ENCODE measurements at regions not wholly inside any gene's neighbourhood (a gene's known extent, or its start where the extent isn't known, plus 50 kb on each side); places are given as distances from the start of the nearest gene placed in this dataset.

- no peak for DNase-seq (ENCODE audit: low spot score)
These were observed 139.9 kb upstream of the C14orf180 start for GRCh38 chr14:104439625-104440024.

DNA sequence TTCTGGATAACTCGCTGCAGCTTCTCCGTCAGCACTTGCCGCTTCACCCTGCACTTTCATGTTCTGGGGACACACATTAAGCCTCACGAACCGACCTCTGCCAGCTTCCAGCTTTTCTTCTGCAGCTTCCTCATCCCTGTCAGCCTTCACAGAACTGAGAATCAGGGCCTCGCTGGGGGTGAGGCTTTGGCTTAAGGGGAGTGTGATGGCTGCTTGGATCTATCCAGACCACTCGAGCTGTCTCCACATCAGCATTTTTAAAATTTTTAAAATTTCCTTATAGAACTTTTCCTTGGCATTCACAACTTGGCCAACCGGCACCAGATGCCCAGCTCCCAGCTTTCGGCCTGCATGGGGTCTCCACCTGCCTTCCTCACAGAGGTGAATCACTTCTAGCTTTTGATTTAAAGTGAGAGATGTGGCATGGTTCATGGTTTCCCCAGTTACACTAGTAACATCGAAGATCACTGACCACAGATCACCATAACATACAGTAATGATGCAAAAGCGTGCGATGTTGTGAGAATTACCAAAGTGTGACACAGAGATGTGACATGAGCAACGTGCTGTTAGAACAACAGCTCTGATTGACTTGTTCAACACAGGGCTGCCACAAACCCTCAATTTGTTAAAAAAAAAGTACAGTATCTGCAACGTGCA lies 139.1 kb upstream of the C14orf180 start:
- no peak for DNase-seq (ENCODE audit: low spot score)

GRCh38 chr14:104441275-104442106 lies 138.1 kb upstream of the C14orf180 start:
- DNase-seq (ENCODE audit: low spot score), result no peak

- no peak for DNase-seq (ENCODE audit: low spot score)
These were observed 137.4 kb upstream of the C14orf180 start for GRCh38 chr14:104442107-104442551.

- DNase-seq (ENCODE audit: low spot score), result no peak
These were observed 136.8 kb upstream of the C14orf180 start for GRCh38 chr14:104442631-104443390.

- DNase-seq (ENCODE audit: low spot score), result no peak
These were observed 136.0 kb upstream of the C14orf180 start for GRCh38 chr14:104443391-104444158.

GRCh38 chr14:104444159-104445030 lies 135.2 kb upstream of the C14orf180 start:
- DNase-seq (ENCODE audit: low spot score), result no peak

DNA sequence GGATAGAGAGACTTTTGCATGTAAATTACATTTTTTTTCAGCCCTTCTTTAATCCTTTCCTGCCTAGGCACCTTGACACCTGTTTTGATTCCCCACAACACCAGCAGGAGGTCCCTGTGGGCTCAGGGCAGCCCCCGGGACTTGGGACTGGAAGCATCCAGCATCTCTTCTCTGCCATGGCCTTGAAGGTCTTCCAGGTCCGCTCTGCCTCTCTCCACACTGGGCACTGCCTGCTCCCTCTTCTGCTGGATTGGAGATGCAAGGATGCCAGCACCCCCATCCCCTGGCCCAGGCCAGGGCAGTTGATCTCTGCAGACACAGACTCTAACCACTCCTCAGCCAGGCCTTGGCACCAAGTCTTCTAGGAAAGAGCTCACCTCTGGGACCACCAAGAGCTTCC lies 134.5 kb upstream of the C14orf180 start:
- DNase-seq (ENCODE audit: low spot score), result no peak

DNA sequence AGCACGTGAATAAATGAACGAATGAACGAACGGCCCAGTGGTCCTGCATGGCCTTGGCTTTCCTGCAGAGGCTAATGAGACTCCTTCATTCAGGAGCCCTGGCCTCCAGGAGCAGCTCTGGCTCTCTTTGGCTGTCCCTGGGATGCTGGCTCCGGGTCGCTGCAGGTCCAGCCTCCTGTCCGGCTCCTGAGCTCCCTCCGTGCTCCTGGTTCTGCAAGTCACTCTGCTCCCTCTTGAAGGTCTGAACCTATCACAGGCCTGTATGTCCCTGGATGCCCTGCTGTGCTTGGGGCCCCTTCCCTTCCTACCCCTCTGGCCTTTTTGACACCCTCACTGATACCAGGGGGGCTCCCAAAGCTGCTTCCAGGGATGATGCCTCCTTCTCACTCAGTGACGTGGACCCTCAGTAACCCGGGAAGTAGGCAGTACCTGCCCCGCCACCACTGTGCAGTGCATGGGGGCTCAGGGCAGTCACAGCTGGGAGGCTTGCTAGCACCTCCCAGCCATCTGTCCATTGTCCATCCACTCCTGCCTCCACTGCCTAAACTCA lies 133.7 kb upstream of the C14orf180 start:
- no peak for DNase-seq (ENCODE audit: low spot score)

DNA sequence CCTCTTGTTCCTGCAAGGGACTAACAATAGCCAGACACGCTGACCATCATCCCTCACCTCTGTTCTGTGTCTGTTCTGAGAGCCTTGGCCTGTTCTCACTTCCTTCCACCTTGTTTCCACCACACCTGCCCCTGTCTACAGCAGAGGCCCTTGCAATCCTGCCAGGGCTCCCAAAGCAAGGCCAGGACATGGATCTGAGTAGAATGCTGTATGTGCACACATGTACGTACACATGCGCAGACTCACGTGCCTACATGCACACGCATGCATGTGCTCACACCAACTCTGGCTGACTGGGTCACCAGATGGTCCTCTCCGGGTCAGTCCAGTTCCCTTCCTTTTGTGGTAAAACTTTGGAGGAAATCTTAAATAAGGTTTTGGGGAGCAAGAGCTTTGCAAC lies 133.0 kb upstream of the C14orf180 start:
- no peak for DNase-seq (ENCODE audit: low spot score)

DNA sequence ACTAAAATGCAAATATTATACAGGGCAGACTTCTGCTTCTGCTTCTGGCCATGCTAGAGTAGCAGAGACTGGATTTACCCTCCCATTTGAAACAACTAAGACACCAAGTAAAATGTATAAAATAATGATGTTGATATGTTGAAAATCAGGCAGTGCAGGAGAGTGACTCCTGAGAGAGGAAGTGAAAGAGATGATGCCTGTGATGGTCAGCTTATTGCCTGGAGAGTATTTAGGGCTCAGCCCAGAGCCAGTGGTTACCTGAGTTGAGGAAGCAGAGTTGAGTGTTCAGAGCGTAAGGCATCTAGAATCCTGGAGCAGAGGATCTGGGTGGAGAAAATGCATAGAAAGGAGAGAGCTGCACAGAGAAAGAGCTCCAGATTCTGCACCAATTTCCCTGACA lies 131.8 kb upstream of the C14orf180 start:
- no peak for DNase-seq (ENCODE audit: low spot score)

DNA sequence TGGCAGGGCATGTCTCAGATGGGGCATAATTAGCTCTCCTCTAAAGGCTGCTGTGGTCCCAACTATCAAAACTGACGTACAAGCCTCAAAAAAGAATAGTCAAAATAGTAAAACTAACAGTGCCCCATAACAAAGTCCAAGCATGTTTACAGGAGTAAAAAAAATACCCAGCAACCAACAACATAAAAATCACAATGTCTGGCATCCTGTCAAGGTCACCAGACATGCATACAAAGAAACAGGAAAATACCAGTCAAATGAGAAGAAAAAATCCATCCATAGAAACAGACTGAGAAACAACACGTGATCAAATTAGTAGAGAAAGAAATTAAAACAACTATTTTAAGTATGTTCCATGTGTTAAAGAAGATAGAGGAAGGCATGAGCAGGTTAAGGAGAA lies 131.2 kb upstream of the C14orf180 start:
- DNase-seq (ENCODE audit: low spot score), result no peak

DNA sequence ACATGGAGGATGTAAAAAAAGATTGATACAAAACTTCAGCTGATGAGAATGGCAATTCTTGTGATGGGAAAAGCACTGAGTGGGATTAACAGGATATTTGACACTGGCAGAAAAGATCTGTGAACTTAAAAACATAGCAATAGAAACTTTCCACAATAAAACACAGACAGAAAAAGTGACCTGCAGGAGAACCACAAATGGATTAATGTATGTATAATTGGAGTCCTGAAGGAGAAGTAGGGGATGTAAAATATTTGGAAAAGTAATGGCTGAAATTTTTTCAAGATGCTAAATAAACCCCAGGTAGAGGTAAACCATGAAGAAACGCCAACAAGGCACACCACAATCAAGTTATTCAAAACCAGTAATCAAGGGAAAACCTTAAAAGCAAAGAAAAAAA lies 130.8 kb upstream of the C14orf180 start:
- no peak for DNase-seq (ENCODE audit: low spot score)

- DNase-seq (ENCODE audit: low spot score), result no peak
These were observed 128.7 kb upstream of the C14orf180 start for GRCh38 chr14:104450811-104451401.

DNA sequence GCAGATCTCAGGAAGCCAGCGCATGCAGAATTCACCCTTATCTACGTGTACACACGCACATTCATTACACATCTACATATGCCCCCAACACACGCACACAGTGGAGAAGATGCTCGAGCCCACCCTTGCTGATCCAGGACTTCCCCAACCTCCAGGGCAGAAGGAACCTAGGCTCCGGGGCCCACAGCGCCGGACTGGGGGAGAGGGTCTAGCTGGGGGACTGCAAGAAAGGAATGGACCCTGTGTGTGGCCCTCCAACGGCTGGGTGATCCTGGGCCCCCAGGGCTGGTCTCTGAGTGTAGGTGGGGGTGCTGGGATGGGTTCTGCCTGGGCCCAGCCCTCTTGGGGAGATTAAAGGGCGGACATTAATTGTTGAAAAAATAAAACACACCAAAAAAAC lies 128.1 kb upstream of the C14orf180 start:
- no peak for DNase-seq (ENCODE audit: low spot score)

- DNase-seq (ENCODE audit: low spot score), result no peak
These were observed 120.7 kb upstream of the C14orf180 start for GRCh38 chr14:104458845-104459244.

- no peak for DNase-seq (ENCODE audit: low spot score)
These were observed 118.5 kb upstream of the C14orf180 start for GRCh38 chr14:104460791-104461651.

DNA sequence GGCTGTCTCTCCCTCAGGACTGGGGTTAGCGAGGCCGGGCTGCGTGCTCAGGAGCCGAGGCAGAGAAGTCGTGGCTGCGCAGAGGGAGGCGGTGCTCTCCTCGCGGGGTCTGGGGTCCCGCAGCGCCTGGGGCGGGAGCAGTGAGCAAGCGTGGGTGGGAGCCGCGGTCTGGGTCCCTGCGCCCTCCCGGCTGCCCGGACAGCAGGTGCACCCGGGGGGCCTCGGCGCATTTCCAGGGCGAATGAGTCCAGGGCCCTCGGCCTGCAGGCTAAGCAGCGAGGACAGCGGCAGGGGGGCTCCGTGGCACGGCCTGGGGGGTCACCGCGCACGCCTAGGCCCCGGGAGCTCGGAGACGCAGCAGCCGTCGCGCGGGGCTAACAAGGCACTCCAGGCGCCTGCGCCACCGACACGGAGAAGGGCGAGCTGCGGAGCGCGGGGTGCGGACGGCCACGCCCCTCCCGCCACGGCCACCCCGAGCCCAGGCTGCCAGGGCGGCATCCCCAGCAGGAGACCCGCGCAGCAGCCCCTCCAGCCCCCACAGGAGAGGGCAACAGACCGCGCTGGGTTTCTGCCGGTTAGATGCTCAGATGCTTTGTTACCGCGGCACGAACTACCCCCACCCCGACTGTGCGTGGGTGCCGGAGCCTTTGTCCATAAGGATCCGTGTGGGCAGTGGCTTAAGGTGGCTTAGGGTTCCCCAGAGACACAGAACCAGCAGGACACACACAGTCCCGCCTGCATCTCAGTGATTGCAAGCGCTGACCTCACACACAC lies 117.7 kb upstream of the C14orf180 start:
- no peak for DNase-seq (ENCODE audit: low spot score)

Measured in putamen (tissue), 1 donor.